Anterior cingulate cortex (tissue), 58 donors: ENCODE measurements at regions not wholly inside any gene's neighbourhood (a gene's known extent, or its start where the extent isn't known, plus 50 kb on each side); places are given as distances from the start of the nearest gene placed in this dataset.
"Not testable (repeated sequence)": the region's sequence is repeated elsewhere in the genome, so short reads cannot be mapped to it uniquely, and the experiment has no call there.

ENCODE experiments used
- DNase-seq, 58 donors: peaks; one replicate each; lab custom pipeline; 2025; lab: John Stamatoyannopoulos, UW

GRCh38 chr2:59866436-59866835 is 687.0 kb downstream of the BCL11A start:
- DNase-seq: no peak

DNA sequence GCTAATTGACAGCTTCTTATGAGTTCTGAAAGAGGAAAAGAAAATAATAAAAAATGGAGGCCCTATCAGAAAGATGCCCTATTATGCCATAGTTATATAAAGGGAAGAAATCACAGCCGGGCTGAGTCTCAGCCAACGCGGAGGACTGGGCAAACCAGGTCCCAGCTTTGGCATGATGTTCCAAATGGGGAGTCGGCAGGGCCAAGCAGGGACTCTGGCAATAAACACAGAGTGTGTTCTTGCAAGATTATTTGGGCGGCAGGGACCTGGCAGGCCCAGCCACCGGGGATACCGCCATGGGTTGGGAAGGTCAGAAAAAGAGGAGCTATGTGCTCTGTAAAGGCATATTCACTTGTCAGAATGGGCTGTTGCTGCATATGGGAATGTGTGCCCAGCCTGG is 694.9 kb downstream of the BCL11A start:
- DNase-seq: no peak

GRCh38 chr2:59857109-59857508 is 696.3 kb downstream of the BCL11A start:
- no peak for DNase-seq

DNA sequence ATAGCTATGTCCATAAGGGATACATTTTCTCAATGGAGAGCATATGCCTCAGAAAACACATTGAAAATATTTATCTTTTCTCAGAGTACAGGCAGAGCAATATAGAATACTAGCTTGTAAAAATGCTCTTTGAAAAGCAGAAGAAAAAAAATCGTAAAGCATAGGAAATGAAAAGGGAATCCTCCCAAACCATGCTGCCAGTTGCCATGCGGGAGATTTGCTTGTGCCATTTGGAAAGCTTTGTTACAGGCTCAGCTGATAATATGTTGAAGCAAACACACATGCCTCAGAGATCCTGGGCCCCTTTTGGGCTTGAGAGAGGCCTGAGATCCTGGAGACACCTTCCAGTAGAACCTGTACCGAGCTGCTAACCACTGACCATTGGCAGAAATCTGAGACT is 697.1 kb downstream of the BCL11A start:
- DNase-seq: no peak

DNA sequence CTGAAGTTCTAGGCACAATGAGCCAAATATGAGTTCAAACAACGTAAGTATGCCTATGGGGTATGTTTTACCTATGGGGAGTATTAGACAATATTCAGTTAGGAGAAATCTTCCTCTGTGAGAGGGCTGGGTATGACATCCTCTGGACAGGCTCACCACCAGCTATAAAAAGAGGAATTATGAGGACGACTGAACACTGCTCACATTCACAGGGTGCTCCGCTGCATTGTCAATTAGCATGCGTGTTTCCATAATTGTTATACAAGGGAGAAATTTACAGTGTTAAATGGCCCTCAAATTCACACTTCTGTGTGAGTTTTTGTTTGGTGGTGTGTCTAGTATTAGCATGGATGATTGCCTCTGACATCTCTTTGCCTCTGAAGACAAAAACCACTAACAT is 700.4 kb downstream of the BCL11A start:
- DNase-seq: no peak

DNA sequence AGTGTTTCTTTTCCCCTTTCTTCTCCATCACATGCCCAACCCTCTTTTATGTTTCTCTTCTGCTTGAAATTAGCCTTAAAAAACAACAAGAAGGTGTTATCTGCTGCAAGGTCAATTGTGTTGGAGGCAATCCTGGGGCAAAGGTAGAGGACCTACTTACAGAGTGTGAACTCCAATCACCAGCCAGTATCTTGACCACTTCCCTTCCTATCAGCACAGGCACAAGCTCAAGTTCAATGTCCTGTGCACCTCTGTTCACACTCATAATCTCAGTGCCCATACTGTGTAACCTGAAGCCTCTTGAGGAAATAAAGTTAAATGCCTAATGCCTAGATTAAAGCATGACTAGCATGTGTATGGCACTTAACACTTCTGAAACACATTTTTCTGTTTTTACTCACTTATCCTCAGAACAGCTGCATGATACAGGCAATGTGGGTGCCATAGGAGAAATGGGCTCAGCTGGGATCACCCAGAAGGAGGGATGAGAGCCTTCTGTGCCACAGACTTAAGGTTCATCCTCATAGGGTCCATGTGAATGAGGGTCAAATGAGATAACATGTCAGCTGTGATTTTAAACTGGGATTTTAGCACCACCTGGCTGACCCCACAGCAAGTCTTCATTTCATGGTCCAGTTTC is 701.5 kb downstream of the BCL11A start:
- no peak for DNase-seq

- DNase-seq: no peak
Measured at GRCh38 chr2:59850554-59850953, 702.9 kb downstream of the BCL11A start.

- DNase-seq: no peak
Measured at GRCh38 chr2:59833941-59834340, 719.5 kb downstream of the BCL11A start.

- no peak for DNase-seq
Measured at GRCh38 chr2:59830601-59831000, 722.9 kb downstream of the BCL11A start.

DNA sequence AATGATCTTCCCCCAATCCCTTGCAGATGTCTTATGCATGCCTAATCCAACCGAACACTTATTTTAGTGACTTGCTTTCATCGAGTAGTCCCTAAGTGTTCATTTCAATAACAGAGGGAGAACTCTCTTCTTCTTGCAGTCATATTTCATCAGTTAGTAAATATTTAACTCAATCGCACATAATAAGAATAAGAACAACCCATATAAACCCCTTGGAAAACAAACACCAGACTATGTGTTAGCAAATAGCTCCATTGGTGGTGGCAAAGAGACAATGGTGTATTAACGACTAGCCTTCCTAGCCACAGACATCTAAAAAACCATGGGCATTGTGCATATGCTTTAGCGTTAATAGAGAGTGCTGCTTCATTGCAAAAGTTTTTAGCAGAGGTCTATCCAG is 725.8 kb downstream of the BCL11A start:
- DNase-seq: no peak

DNA sequence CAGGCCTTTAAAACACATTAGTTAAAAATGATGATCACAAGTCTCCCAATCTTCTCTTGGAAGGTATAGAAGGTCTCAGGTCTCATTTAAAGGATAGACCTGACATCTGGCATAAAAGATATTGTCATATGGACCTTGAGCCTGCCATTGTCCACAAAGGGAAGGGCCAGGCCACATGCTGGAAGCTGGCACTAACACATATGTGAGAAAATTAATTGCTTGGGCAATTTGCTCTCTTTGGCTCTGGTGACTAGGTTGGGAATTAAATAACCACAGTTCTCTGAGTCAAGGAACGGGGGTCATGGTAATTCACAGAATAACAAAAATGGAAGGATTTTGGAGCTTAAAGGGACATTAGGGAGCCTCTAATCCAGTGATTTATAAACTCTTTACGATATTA is 727.3 kb downstream of the BCL11A start:
- no peak for DNase-seq

- no peak for DNase-seq
Measured at GRCh38 chr2:59824314-59824713, 729.1 kb downstream of the BCL11A start.

GRCh38 chr2:59816075-59816474 is 737.4 kb downstream of the BCL11A start:
- DNase-seq: no peak

DNA sequence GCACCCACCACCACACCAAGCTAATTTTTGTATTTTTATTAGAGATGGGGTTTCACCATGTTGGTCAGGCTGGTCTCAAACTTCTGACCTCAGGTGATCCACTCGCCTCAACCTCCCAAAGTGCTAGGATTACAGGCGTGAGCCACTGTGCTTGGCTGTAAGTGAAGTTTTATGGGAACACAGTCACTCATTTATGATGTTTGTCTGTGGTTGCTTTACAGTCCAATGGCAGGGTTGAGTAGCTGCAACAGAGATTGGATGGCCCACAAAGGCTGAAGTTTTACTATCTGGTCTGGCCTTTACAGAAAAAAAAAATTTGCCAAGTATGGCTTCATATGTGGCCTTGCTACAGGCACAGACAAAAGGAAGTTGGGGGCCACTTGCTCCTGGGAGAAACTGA is 743.2 kb downstream of the BCL11A start:
- not testable (repeated sequence) for DNase-seq

- no peak for DNase-seq
Measured at GRCh38 chr2:59806486-59806885, 747.0 kb downstream of the BCL11A start.

GRCh38 chr2:59804732-59805131 is 748.7 kb downstream of the BCL11A start:
- DNase-seq: no peak

DNA sequence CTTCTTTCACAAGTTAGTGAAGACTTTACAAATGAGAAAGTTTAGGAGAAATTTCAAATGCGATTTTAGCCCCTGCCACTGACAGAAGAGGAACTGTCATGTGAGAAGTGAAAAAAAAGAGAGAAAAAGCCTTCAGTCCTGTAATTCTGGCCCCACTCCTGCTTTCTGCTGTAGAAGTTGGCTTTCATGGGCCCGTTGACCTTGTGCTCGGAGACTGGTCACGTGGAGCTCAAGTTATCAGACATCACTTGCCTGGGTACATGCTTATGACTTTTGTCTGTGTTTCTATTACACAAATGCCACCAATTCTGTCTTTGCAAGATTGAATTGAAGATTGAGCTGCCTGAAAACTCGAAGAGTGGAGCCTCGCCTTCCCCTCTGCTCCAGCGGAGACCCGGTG is 749.9 kb downstream of the BCL11A start:
- DNase-seq: no peak

DNA sequence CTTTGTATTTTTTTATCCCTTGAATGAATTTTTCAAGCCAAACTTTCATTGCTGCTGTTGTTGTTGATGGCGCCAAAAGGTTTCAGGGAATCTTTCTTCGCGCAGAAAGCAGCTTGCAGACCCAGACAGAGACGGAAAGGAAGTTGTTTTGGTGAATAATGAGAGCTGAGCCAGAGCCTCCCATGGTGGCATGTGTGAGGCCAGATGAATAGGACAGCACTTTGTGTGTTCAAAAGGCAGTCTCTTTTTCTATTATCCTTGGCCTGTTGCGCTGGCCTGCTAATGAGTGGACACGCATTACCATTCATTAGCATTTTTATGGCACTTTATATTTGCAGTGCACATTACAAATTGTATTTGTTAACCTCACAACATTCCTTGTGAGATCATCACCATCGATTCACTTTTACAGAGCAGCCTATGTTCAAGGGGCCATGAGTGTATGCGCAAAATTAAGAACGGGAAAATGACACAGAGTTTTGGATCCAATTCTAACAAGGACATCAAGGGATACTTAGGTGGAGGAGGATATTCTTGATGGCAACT is 754.7 kb downstream of the BCL11A start:
- DNase-seq: no peak

GRCh38 chr2:59791004-59791618 is 762.3 kb downstream of the BCL11A start:
- DNase-seq: no peak

DNA sequence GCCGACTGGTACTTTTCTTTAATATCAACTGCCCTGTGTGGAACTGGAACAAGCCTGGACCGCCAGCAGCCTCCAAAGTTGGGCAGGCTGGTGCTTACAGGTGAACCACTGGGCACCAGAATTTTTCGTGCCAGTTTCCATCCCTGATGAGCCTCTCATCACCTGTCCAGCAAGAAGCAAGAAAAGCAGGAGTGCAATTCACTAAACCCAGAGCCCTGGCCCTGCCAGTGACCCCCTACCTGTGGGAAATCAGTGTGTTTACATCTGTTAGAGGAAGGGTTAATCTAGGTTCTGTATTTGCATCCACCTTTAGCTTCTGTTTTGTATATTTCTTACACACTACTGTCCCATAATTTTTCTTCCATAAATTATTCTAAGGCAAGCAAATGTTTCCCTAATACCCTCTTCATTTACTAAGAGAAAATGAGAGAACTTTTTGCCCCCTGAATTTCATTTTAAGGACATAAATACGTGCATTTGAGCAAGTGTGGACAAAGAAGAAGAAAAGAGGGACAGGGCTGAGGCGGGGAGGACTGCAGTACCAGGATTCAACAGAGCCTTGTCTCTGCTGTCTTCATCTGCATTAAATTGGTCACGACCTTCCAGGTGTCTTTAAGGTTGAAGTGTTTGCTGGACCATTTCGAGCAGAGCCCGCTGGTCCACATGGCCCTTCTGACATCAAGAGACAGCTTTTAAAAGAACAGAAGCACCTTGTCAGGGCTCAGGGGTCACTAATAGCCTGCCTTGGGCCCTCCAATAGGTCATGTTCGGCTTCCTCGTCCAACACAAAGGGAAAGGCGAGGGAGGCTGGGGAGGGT is 763.1 kb downstream of the BCL11A start:
- no peak for DNase-seq

DNA sequence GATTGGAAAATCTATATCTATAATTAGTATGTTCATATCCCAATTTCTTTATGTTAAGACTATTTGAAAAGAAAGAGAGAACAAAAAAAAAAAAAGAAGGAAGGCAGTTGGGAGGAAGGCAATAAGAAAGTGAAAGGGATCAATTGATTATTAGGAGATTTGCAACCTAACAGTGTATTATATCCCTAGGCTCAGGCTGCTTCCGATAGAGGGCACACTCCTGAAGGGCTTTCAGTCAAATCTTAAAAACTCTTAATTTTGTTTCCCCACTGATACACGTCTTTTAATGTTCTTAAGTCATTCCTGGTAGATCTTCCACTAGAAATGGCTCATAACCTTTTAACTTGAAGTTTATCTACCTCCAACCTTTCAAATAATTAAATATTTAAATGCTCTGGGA is 763.9 kb downstream of the BCL11A start:
- DNase-seq: no peak

DNA sequence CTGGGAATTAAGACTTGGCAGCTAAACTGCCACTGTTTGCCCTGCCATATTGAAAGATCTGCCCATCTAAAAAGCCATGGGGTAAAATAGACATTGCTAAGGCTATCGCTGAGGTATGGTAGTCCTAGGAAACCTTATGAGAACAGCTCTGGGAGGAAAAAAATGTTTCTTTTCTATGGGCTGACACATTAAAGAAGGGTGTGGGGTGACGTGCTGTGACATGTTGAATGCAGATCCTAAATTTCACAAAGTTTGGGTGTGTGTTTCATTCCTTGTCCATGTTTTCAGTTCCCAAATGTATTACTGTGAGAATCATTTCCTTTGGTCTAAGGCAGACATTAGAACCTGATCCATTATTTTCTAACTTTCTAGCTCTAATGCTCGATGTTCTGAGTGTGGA is 766.4 kb downstream of the BCL11A start:
- DNase-seq: no peak
